IMR-90 (cell line): ENCODE measurements at regions not wholly inside any gene's neighbourhood (a gene's known extent, or its start where the extent isn't known, plus 50 kb on each side); places are given as distances from the start of the nearest gene placed in this dataset.

ENCODE experiments used
- ATAC-seq: fragments of 200-7000 bp; cut with Tn5 transposase; 2 replicates; pipeline ENCODE4 v1.9.1; 2020; ENCODE audit warnings: low read depth, mild to moderate bottlenecking, moderate library complexity
- BruUV-seq: library from RNA; stranded (reverse); fragments of 400-500 nt; replicated peaks from 2 replicates; lab custom pipeline; 2021; lab: Mats Ljungman, UMichigan
- CTCF ChIA-PET: fragments of 300-600 bp; formaldehyde crosslinking; extraction: SDS; loops from one replicate; lab custom pipeline; 2021; ENCODE audit warnings: antibody characterized with exemption; lab: Yijun Ruan, JAX
- POLR2A ChIA-PET: fragments of 300-600 bp; sonication (Branson Sonifier 250); formaldehyde crosslinking; loops from one replicate; lab custom pipeline; 2022; ENCODE audit warnings: antibody characterized with exemption; ENCODE audit not compliant: unreplicated experiment; lab: Charles Lee
- DNase-seq: peaks from one replicate; pipeline ENCODE4 v3.0.0; 2013
- H2AFZ ChIP-seq: replicated peaks from 2 replicates; pipeline ENCODE3; 2013; ENCODE audit warnings: low read length, mild to moderate bottlenecking; ENCODE audit not compliant: poor library complexity
- H2AK5ac ChIP-seq: 2 replicates; pipeline ENCODE4 v1.6.1; 2013; ENCODE audit warnings: low read depth, low read length, inconsistent platforms
- H2AK9ac ChIP-seq: replicated peaks from 2 replicates; pipeline ENCODE3; 2013; ENCODE audit warnings: mild to moderate bottlenecking, low read depth, low read length, moderate library complexity; ENCODE audit not compliant: poor library complexity
- H2BK120ac ChIP-seq: 2 replicates; pipeline ENCODE4 v1.6.1; 2013; ENCODE audit warnings: low read depth, low read length, inconsistent platforms
- H2BK15ac ChIP-seq: 3 replicates; pipeline ENCODE4 v1.6.1; 2013; ENCODE audit warnings: low read depth, low read length, inconsistent platforms
- H2BK20ac ChIP-seq: 2 replicates; pipeline ENCODE4 v1.6.1; 2013; ENCODE audit warnings: low read depth, mild to moderate bottlenecking, inconsistent platforms, low read length, moderate library complexity
- H2BK5ac ChIP-seq: 2 replicates; pipeline ENCODE4 v1.6.1; 2013; ENCODE audit warnings: mild to moderate bottlenecking, low read depth, low read length, inconsistent platforms; ENCODE audit not compliant: poor library complexity, severe bottlenecking
- H3K14ac ChIP-seq: replicated peaks from 2 replicates; pipeline ENCODE4 v1.6.1; 2013; ENCODE audit warnings: low read depth, low read length, inconsistent platforms
- H3K18ac ChIP-seq: 2 replicates; pipeline ENCODE4 v1.6.1; 2013; ENCODE audit warnings: low read depth, low read length, control low read depth
- H3K23ac ChIP-seq: 2 replicates; pipeline ENCODE4 v1.6.1; 2013; ENCODE audit warnings: low read depth, low read length, inconsistent platforms
- H3K27ac ChIP-seq: 2 replicates; pipeline ENCODE4 v1.5.1; 2013; ENCODE audit warnings: mild to moderate bottlenecking, control low read depth, low read length; ENCODE audit not compliant: insufficient read depth
- H3K27me3 ChIP-seq: 2 replicates; pipeline ENCODE4 v1.6.1; 2013; ENCODE audit warnings: low read length; ENCODE audit not compliant: control insufficient read depth, insufficient read depth
- H3K36me3 ChIP-seq: 2 replicates; pipeline ENCODE4 v1.6.1; 2013; ENCODE audit warnings: low read length, mixed read lengths; ENCODE audit not compliant: control insufficient read depth, insufficient read depth
- H3K4ac ChIP-seq: 2 replicates; pipeline ENCODE4 v1.6.1; 2013; ENCODE audit warnings: low read depth, low read length, inconsistent platforms
- H3K4me1 ChIP-seq: 2 replicates; pipeline ENCODE4 v1.6.1; 2013; ENCODE audit warnings: low read length, mixed read lengths; ENCODE audit not compliant: control insufficient read depth, insufficient read depth
- H3K4me2 ChIP-seq: 2 replicates; pipeline ENCODE4 v1.6.1; 2013; ENCODE audit warnings: low read depth, mild to moderate bottlenecking, control low read depth, low read length, moderate library complexity
- H3K4me3 ChIP-seq: 2 replicates; pipeline ENCODE4 v1.5.1; 2013; ENCODE audit warnings: low read depth, mild to moderate bottlenecking, control low read depth, low read length, moderate library complexity; ENCODE audit not compliant: insufficient read depth
- H3K56ac ChIP-seq: 2 replicates; pipeline ENCODE4 v1.6.1; 2013; ENCODE audit warnings: low read length, inconsistent platforms; ENCODE audit not compliant: insufficient read depth; ENCODE audit errors: extremely low read depth
- H3K79me1 ChIP-seq, 2 experiments: 2 replicates each; pipeline ENCODE4 v1.6.1; 2013; ENCODE audit warnings: low read length in 2 of 2, inconsistent platforms in 1 of 2, low read depth in 1 of 2
- H3K9ac ChIP-seq: 2 replicates; pipeline ENCODE4 v1.6.1; 2013; ENCODE audit warnings: low read depth, low read length, control low read depth
- H3K9me1 ChIP-seq: 2 replicates; pipeline ENCODE4 v1.6.1; 2013; ENCODE audit warnings: low read length, inconsistent platforms; ENCODE audit not compliant: insufficient read depth
- H3K9me3 ChIP-seq: 2 replicates; pipeline ENCODE4 v1.6.1; 2013; ENCODE audit warnings: low read length; ENCODE audit not compliant: control insufficient read depth, insufficient read depth
- H4K20me1 ChIP-seq: 2 replicates; pipeline ENCODE4 v1.6.1; 2013; ENCODE audit warnings: low read length, inconsistent platforms; ENCODE audit not compliant: insufficient read depth
- H4K5ac ChIP-seq: 2 replicates; pipeline ENCODE4 v1.6.1; 2013; ENCODE audit warnings: mild to moderate bottlenecking, low read depth, low read length, control low read depth
- H4K8ac ChIP-seq, 2 experiments: 2 replicates each; pipeline ENCODE4 v1.6.1; 2013; ENCODE audit warnings: low read depth in 2 of 2, low read length in 2 of 2, control low read depth in 1 of 2, inconsistent platforms in 1 of 2
- H4K91ac ChIP-seq: 2 replicates; pipeline ENCODE4 v1.6.1; 2013; ENCODE audit warnings: low read depth, low read length, inconsistent platforms; ENCODE audit not compliant: insufficient read depth
- BHLHE40 ChIP-seq: fragments of 150-350 bp; IDR thresholded peaks from 2 replicates; pipeline ENCODE4 v1.6.1; 2016; ENCODE audit warnings: mild to moderate bottlenecking, low read depth, low read length
- CEBPB ChIP-seq: IDR thresholded peaks from 2 replicates; pipeline ENCODE4 v1.6.1; 2012; ENCODE audit warnings: low read depth, low read length, improper control_type of control experiment
- CHD1 ChIP-seq: IDR thresholded peaks from 2 replicates; pipeline ENCODE4 v1.6.1; 2012; ENCODE audit warnings: low read depth, low read length, improper control_type of control experiment
- CTCF ChIP-seq: conservative IDR thresholded peaks from 2 replicates; pipeline ENCODE4 v1.5.1; 2012; ENCODE audit warnings: mild to moderate bottlenecking, low read depth, low read length, improper control_type of control experiment
- FOS ChIP-seq: fragments of 150-350 bp; IDR thresholded peaks from 2 replicates; pipeline ENCODE4 v1.6.1; 2016; ENCODE audit warnings: low read depth, low read length
- MAFK ChIP-seq: IDR thresholded peaks from 2 replicates; pipeline ENCODE4 v1.6.1; 2012; ENCODE audit warnings: low read depth, low read length, improper control_type of control experiment
- MAZ ChIP-seq: IDR thresholded peaks from 2 replicates; pipeline ENCODE4 v1.6.1; 2012; ENCODE audit warnings: low read depth, mild to moderate bottlenecking, low read length, improper control_type of control experiment, moderate library complexity, borderline replicate concordance
- MXI1 ChIP-seq: IDR thresholded peaks from 2 replicates; pipeline ENCODE4 v1.6.1; 2012; ENCODE audit warnings: low read depth, mild to moderate bottlenecking, low read length, moderate library complexity, borderline replicate concordance
- NFE2L2 ChIP-seq: fragments of 150-350 bp; IDR thresholded peaks from 2 replicates; pipeline ENCODE4 v1.6.1; 2016; ENCODE audit warnings: low read depth, mild to moderate bottlenecking, low read length
- POLR2A ChIP-seq: IDR thresholded peaks from 2 replicates; pipeline ENCODE4 v1.6.1; 2012; ENCODE audit warnings: mild to moderate bottlenecking, low read depth, low read length
- RAD21 ChIP-seq: IDR thresholded peaks from 2 replicates; pipeline ENCODE4 v1.6.1; 2012; ENCODE audit warnings: low read length, improper control_type of control experiment
- RCOR1 ChIP-seq: IDR thresholded peaks from 2 replicates; pipeline ENCODE4 v1.6.1; 2012; ENCODE audit warnings: mild to moderate bottlenecking, low read length, improper control_type of control experiment; ENCODE audit not compliant: insufficient replicate concordance
- RFX5 ChIP-seq: IDR thresholded peaks from 2 replicates; pipeline ENCODE4 v1.8.0; 2012; ENCODE audit warnings: low read depth, mild to moderate bottlenecking, low read length, moderate library complexity
- SMC3 ChIP-seq: fragments of 150-350 bp; IDR thresholded peaks from 2 replicates; pipeline ENCODE4 v1.6.1; 2016; ENCODE audit warnings: low read depth, mild to moderate bottlenecking, antibody characterized with exemption, low read length, moderate library complexity
- WGBS, 2 experiments: methylation state at CpG; one replicate each; pipeline versions ENCODE4 v1.1.5 to v1.1.7; 2013; ENCODE audit warnings: missing lambda C conversion rate in 2 of 2; ENCODE audit not compliant: insufficient read length in 1 of 2; ENCODE audit errors: extremely low coverage in 2 of 2; 5-methylcytosine and 5-hydroxymethylcytosine counted together
- dilution Hi-C: fragments of 300-500 bp; cut with HindIII; formaldehyde crosslinking; loops from one replicate; pipeline ENCODE4 v1.14.3; 2018; ENCODE audit warnings: low sequenced_read_pairs; ENCODE audit not compliant: unreplicated experiment
- in situ Hi-C: fragments of 300-500 bp; cut with MboI; formaldehyde crosslinking; loops from 3 replicates; pipeline ENCODE4 v1.14.3; 2019; ENCODE audit warnings: low sequenced_read_pairs, inconsistent platforms, mixed read lengths
- intact Hi-C: fragments of 100-400 bp; cut with micrococcal nuclease; formaldehyde crosslinking; loops from 2 replicates; pipeline ENCODE4 v1.10.0; 2022
- TF ChIP-seq, protein P1 (sequence below): fragments of 150-350 bp; IDR thresholded peaks from 2 replicates; pipeline ENCODE4 v1.6.1; 2016; ENCODE audit warnings: low read depth, mild to moderate bottlenecking, low read length, moderate library complexity, borderline replicate concordance
- TF ChIP-seq, protein P2 (sequence below): fragments of 150-350 bp; IDR thresholded peaks from 2 replicates; pipeline ENCODE4 v1.6.1; 2017; ENCODE audit warnings: mild to moderate bottlenecking, antibody characterized with exemption, low read length, low read depth

- H2AK9ac ChIP-seq: no peak overlapping the region
- in situ Hi-C loops: no loop called here
Measured at GRCh38 chr2:7609556-7609955, 692.3 kb downstream of the RNF144A start.

More at GRCh38 chr2:7609556-7609955, 692.3 kb downstream of the RNF144A start:
- no peak overlapping the region for H4K8ac ChIP-seq
- H3K4me3 ChIP-seq: no peak overlapping the region
- H2AFZ ChIP-seq: no peak overlapping the region
- H3K23ac ChIP-seq: no peak overlapping the region
- no TSS peak for BruUV-seq
- no peaks in the 10 kb centered on the region for H3K4me1 ChIP-seq
- H3K9ac ChIP-seq: no peak overlapping the region
- H3K4ac ChIP-seq: no peak overlapping the region
- H3K14ac ChIP-seq: no peak overlapping the region
- H3K18ac ChIP-seq: no peak overlapping the region
- H4K20me1 ChIP-seq: no peaks in the 10 kb centered on the region
- no peak overlapping the region for H2BK120ac ChIP-seq
- H3K4me2 ChIP-seq: no peak overlapping the region
- no peaks in the 10 kb centered on the region for H3K9me1 ChIP-seq
- intact Hi-C loops (no loop called here), dilution Hi-C loops (no loop called here)
- no peak for TF ChIP-seq RCOR1
- TF ChIP-seq FOS: no peak
- TF ChIP-seq SMC3: no peak
- no peak for TF ChIP-seq MAZ
- no peak for TF ChIP-seq CTCF
- TF ChIP-seq CEBPB: no peak
- no peak for TF ChIP-seq MAFK
- TF ChIP-seq, protein P1, sequence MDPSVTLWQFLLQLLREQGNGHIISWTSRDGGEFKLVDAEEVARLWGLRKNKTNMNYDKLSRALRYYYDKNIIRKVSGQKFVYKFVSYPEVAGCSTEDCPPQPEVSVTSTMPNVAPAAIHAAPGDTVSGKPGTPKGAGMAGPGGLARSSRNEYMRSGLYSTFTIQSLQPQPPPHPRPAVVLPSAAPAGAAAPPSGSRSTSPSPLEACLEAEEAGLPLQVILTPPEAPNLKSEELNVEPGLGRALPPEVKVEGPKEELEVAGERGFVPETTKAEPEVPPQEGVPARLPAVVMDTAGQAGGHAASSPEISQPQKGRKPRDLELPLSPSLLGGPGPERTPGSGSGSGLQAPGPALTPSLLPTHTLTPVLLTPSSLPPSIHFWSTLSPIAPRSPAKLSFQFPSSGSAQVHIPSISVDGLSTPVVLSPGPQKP: no peak
- no peak for TF ChIP-seq POLR2A
- no peak for TF ChIP-seq BHLHE40
- TF ChIP-seq MXI1: no peak
- TF ChIP-seq CHD1: no peak
- TF ChIP-seq NFE2L2: no peak
- TF ChIP-seq RFX5: no peak
- TF ChIP-seq, protein P2, sequence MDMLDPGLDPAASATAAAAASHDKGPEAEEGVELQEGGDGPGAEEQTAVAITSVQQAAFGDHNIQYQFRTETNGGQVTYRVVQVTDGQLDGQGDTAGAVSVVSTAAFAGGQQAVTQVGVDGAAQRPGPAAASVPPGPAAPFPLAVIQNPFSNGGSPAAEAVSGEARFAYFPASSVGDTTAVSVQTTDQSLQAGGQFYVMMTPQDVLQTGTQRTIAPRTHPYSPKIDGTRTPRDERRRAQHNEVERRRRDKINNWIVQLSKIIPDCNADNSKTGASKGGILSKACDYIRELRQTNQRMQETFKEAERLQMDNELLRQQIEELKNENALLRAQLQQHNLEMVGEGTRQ: no peak
- TF ChIP-seq RAD21: no peak
- ChIA-PET CTCF (no interaction called here), POLR2A (no interaction called here)
- H3K27me3 ChIP-seq: no peaks in the 10 kb centered on the region
- H3K36me3 ChIP-seq: no peaks in the 10 kb centered on the region
- no peak overlapping the region for H2BK15ac ChIP-seq
- no peaks in the 10 kb centered on the region for H3K79me1 ChIP-seq
- H3K56ac ChIP-seq: no peak overlapping the region
- H3K9me3 ChIP-seq: peaks cover 4% of the 10 kb centered on the region; the same call in 1 of the 2 replicates
- H3K27ac ChIP-seq: no peak overlapping the region
- no peak for ATAC-seq
- H2BK20ac ChIP-seq: no peak overlapping the region
- no peak overlapping the region for H4K91ac ChIP-seq
- no peak overlapping the region for H2AK5ac ChIP-seq
- no CpG with 5 or more reads among the region's 7 CpGs for WGBS, 2 experiments
- H2BK5ac ChIP-seq: no peak overlapping the region
- DNase-seq: no peak
- H4K5ac ChIP-seq: no peak overlapping the region
